ENCODE measurements at regions not wholly inside any gene's neighbourhood (a gene's known extent, or its start where the extent isn't known, plus 50 kb on each side); places are given as distances from the start of the nearest gene placed in this dataset.

GRCh38 chr3:124079912-124080276, 88.0 kb upstream of the ROPN1 start:
- Histone ChIP-seq H3K4me3 (replicated peaks in 1 of 3; ENCODE audit: insufficient read depth in 1 of 3, low read depth in 2 of 3, low read length in 3 of 3) (no peak overlapping the region), H3K4me1 (ENCODE audit: insufficient read depth, low read length) (no peaks in the 10 kb centered on the region), H3K79me2 (ENCODE audit: insufficient read depth, low read length) (no peaks in the 10 kb centered on the region), H3K9ac (ENCODE audit: insufficient read depth, low read depth, low read length) (no peak overlapping the region), H3K27ac (ENCODE audit: extremely low read length, insufficient read depth, low read length) (no peak overlapping the region), H4K20me1 (ENCODE audit: insufficient read depth, low read length) (no peaks in the 10 kb centered on the region), H3K36me3 (replicated peaks in 1 of 2; ENCODE audit: control insufficient read depth in 1 of 2, insufficient read depth in 2 of 2, low read length in 2 of 2) (no peaks in the 10 kb centered on the region), H2AFZ (ENCODE audit: low read length) (no peak overlapping the region), H3K27me3 (ENCODE audit: control insufficient read depth in 1 of 2, insufficient read depth in 2 of 2, low read length in 2 of 2) (peaks cover 0 to 7% of the 10 kb centered on the region in 2 experiments; a peak in 2 of 5 replicates), H3K9me3 (ENCODE audit: low read length) (no peaks in the 10 kb centered on the region), H3K4me2 (ENCODE audit: low read depth, low read length) (no peak overlapping the region)
- no TSS peak for BruUV-seq (replicated peaks)
- ATAC-seq (no peak), FAIRE-seq (no peak), DNase-seq (ENCODE audit: low spot score) (no peak)
- in situ Hi-C loops (cut with HindIII; ENCODE audit: extremely low pct_ligation_motif_present, low pct_unique_long_range_greater_than_20kb) (loop anchor here (5.0 kb wide), 1 partner anchor 63 kb away; no protein-coding TSS in a partner anchor), intact Hi-C loops (cut with micrococcal nuclease; ENCODE audit: unreplicated experiment) (loop anchor here (1.0 to 5.0 kb wide), 3 partner anchors 48 to 64 kb away; partner anchors contain the start of gene KALRN)
- ChIA-PET POLR2A (no interaction called here), CTCF (ENCODE audit: low intra/inter-chr PET ratio, low total read pairs) (interaction anchor here (3.2 kb wide), 1 partner anchor 63 kb away, joined by 35 read pairs; no protein-coding TSS in a partner anchor)
- 4% methylated on average over 2 of the region's 2 CpGs for WGBS (ENCODE audit: low lambda C conversion rate)
- TF ChIP-seq CBFB (CRISPR knock-in tag; IDR thresholded peaks at IDR 0.05) (no peak), ZNF839 (CRISPR knock-in tag; IDR thresholded peaks at IDR 0.05; ENCODE audit: borderline replicate concordance) (no peak), ZNF784 (CRISPR knock-in tag; IDR thresholded peaks at IDR 0.05; ENCODE audit: borderline replicate concordance) (no peak), ZBTB1 (CRISPR knock-in tag; IDR thresholded peaks at IDR 0.05; ENCODE audit: borderline replicate concordance) (no peak), SIX1 (CRISPR knock-in tag; IDR thresholded peaks at IDR 0.05; ENCODE audit: borderline replicate concordance) (no peak), MLXIP (CRISPR knock-in tag; IDR thresholded peaks at IDR 0.05; ENCODE audit: borderline replicate concordance) (no peak), ZNF282 (IDR thresholded peaks at IDR 0.05; ENCODE audit: partially characterized antibody) (no peak), BATF2 (CRISPR knock-in tag; IDR thresholded peaks at IDR 0.05) (no peak), GTF3A (CRISPR knock-in tag; conservative IDR thresholded peaks at IDR 0.05) (no peak), ZNF513 (CRISPR knock-in tag; conservative IDR thresholded peaks at IDR 0.05) (no peak), TEAD2 (CRISPR knock-in tag; IDR thresholded peaks at IDR 0.05) (no peak), EZH2 (conservative IDR thresholded peaks at IDR 0.05; ENCODE audit: low read depth, low read length) (no peak), ZSCAN20 (CRISPR knock-in tag; IDR thresholded peaks at IDR 0.05; ENCODE audit: borderline replicate concordance) (no peak)

Data from HepG2 (cell line).